ENCODE measurements at regions not wholly inside any gene's neighbourhood (a gene's known extent, or its start where the extent isn't known, plus 50 kb on each side); places are given as distances from the start of the nearest gene placed in this dataset.

DNA sequence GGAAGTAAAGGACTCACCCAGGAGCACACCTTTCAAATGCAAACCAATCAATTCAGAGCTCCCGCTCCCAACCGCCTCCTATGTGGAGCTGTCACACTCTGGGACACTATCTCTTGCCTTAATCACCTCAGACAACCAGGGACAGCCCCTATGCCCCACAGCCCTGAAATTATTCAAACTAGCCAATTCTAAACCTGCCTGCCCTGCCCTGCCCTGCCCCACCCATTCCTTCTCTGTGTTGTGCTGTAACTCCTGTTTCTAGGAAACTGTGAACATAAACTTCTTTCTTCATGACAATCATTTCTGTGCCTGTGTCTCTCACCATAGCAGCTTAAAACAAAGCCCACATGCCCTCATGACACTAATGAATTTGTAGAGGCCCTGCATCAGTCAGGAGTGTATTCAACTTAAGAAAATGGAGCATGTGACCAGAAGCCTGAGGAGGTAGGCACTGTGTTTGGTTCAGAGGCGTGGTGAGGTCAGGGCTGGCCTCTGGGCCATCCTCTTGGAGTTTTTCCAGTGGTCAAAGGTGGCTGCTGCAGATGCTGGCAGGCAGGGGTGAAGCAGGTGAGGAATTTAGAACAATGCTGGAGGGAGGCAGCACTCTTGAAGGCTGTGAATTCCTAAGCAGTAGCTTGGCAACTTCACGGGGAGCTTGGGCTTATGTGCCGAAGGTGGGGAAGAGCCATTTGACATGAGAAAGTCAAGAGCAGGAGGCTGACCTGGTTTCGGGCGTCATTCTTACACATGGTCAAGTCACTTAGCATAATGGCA is 74.5 kb downstream of the RHOU start:
- TF ChIP-seq, protein P1, sequence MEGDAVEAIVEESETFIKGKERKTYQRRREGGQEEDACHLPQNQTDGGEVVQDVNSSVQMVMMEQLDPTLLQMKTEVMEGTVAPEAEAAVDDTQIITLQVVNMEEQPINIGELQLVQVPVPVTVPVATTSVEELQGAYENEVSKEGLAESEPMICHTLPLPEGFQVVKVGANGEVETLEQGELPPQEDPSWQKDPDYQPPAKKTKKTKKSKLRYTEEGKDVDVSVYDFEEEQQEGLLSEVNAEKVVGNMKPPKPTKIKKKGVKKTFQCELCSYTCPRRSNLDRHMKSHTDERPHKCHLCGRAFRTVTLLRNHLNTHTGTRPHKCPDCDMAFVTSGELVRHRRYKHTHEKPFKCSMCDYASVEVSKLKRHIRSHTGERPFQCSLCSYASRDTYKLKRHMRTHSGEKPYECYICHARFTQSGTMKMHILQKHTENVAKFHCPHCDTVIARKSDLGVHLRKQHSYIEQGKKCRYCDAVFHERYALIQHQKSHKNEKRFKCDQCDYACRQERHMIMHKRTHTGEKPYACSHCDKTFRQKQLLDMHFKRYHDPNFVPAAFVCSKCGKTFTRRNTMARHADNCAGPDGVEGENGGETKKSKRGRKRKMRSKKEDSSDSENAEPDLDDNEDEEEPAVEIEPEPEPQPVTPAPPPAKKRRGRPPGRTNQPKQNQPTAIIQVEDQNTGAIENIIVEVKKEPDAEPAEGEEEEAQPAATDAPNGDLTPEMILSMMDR (conservative IDR thresholded peaks at IDR 0.05) = no peak
- TF ChIP-seq EZH2 (IDR thresholded peaks at IDR 0.05; ENCODE audit: low read depth) = no peak

Data from PC-9 (cell line).